Keratinocyte (primary cell): ENCODE measurements at regions not wholly inside any gene's neighbourhood (a gene's known extent, or its start where the extent isn't known, plus 50 kb on each side); places are given as distances from the start of the nearest gene placed in this dataset.

Experiments
- DNase-seq: peaks from one replicate; pipeline ENCODE4 v3.0.0-alpha.2; 2011; ENCODE audit warnings: low read depth, missing footprints, low spot score
- FAIRE-seq: peaks from 2 replicates; lab custom pipeline; 2011; peaks lifted over from hg19 to GRCh38; lab: Jason Lieb, UNC
- H2AFZ ChIP-seq: 2 replicates; pipeline ENCODE4 v1.6.0; 2012; ENCODE audit warnings: low read length, control low read depth, inconsistent platforms; ENCODE audit not compliant: control insufficient read depth
- H3K27ac ChIP-seq: 2 replicates; pipeline ENCODE4 v1.5.1; 2011; ENCODE audit warnings: low read length; ENCODE audit not compliant: control insufficient read depth, insufficient read depth
- H3K27me3 ChIP-seq: 3 replicates; pipeline ENCODE4 v1.6.0; 2011; ENCODE audit warnings: low read length; ENCODE audit not compliant: control insufficient read depth, insufficient read depth; ENCODE audit errors: extremely low read depth
- H3K36me3 ChIP-seq, 2 experiments: 2 replicates in 1 of 2; 3 replicates in 1 of 2; pipeline ENCODE4 v1.5.1; 2011; ENCODE audit warnings: low read length in 2 of 2, mild to moderate bottlenecking in 1 of 2; ENCODE audit not compliant: control insufficient read depth in 2 of 2, insufficient read depth in 2 of 2; ENCODE audit errors: extremely low read depth in 1 of 2
- H3K4me1 ChIP-seq: 3 replicates; pipeline ENCODE4 v1.5.1; 2011; ENCODE audit warnings: low read length; ENCODE audit not compliant: control insufficient read depth, insufficient read depth; ENCODE audit errors: extremely low read depth
- H3K4me2 ChIP-seq: 3 replicates; pipeline ENCODE4 v1.6.0; 2011; ENCODE audit warnings: low read depth, low read length; ENCODE audit not compliant: control insufficient read depth, insufficient read depth; ENCODE audit errors: extremely low read depth
- H3K4me3 ChIP-seq, 3 experiments: fragments of 200-600 bp in 1 of 3; sonication (generic) in 1 of 3; 2 replicates in 2 of 3; 3 replicates in 1 of 3; pipeline ENCODE4 v1.5.1; 2011 to 2016; ENCODE audit warnings: low read length in 3 of 3, mild to moderate bottlenecking in 3 of 3, control low read depth in 2 of 3, inconsistent platforms in 1 of 3, low read depth in 1 of 3, mixed read lengths in 1 of 3, mixed run types in 1 of 3, moderate library complexity in 1 of 3; ENCODE audit not compliant: control insufficient read depth in 2 of 3, insufficient read depth in 2 of 3; ENCODE audit errors: extremely low read depth in 1 of 3
- H3K79me2 ChIP-seq: 2 replicates; pipeline ENCODE4 v1.6.0; 2012; ENCODE audit warnings: low read length; ENCODE audit not compliant: control insufficient read depth, insufficient read depth
- H3K9ac ChIP-seq: 3 replicates; pipeline ENCODE4 v1.6.0; 2011; ENCODE audit warnings: low read length; ENCODE audit not compliant: control insufficient read depth, insufficient read depth; ENCODE audit errors: extremely low read depth
- H3K9me1 ChIP-seq: 3 replicates; pipeline ENCODE4 v1.6.0; 2011; ENCODE audit warnings: low read length; ENCODE audit not compliant: control insufficient read depth, insufficient read depth; ENCODE audit errors: extremely low read depth
- H3K9me3 ChIP-seq: 2 replicates; pipeline ENCODE4 v1.5.1; 2012; ENCODE audit warnings: low read depth, low read length; ENCODE audit not compliant: control insufficient read depth
- H4K20me1 ChIP-seq: 3 replicates; pipeline ENCODE4 v1.6.0; 2011; ENCODE audit warnings: low read length; ENCODE audit not compliant: control insufficient read depth, insufficient read depth; ENCODE audit errors: extremely low read depth
- EZH2 ChIP-seq: IDR thresholded peaks from one replicate; pipeline ENCODE4 v1.6.1; 2012; ENCODE audit warnings: inconsistent platforms, mild to moderate bottlenecking, low read length, moderate library complexity
- dilution Hi-C: fragments of 300-500 bp; cut with MboI; formaldehyde crosslinking; loops from one replicate; pipeline ENCODE4 v1.7.0; 2020; ENCODE audit warnings: low sequenced_read_pairs; ENCODE audit not compliant: extremely low pct_ligation_motif_present
- TF ChIP-seq, protein P1 (sequence below), 3 experiments: IDR thresholded peaks in 1 of 3; conservative IDR thresholded peaks in 1 of 3; optimal IDR thresholded peaks in 1 of 3; 2 replicates in 2 of 3; 3 replicates in 1 of 3; pipeline versions ENCODE3 to v1.5.1; 2011; ENCODE audit warnings: low read length in 3 of 3, mild to moderate bottlenecking in 3 of 3, moderate library complexity in 2 of 3, control low read depth in 1 of 3, inconsistent platforms in 1 of 3; ENCODE audit not compliant: insufficient read depth in 2 of 3; ENCODE audit errors: extremely low read depth in 1 of 3

DNA sequence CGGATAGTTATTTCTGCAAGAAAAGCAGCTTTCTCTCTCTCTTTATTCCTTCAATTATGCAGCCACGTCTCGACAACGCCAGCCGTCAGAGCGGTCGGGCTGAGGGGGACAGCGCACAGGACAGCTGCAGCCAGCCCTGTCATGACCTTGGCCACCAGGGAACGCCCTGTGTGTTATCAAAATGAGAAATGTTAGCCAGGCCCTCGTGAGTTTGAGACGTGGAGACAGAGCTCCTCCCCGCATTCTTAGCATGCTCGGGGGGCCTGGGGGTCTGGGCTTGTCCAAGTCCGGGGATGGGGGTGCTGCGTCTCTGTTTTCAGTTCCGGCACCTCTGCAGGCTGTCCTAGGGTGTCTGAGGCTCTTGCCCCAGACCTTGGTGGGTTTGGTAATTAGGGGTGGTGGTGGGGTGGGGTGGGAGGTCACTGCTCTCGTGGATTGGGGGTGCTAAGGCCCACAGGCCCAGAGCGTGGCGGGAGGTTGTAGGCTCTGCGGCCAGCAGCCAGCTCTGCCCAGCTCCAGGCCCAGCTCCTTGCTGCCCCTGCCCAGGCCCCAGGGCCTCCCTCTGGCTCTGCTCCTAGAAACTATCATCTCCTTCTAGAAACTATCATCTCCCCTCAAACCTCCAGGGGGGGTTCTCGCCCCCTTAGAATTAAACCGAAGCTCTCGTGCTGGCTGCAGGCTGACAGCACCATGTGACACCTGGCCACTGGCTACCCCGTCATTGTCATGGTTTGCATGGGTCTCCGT is 54.3 kb upstream of the GATA5 start:
- Histone ChIP-seq H3K79me2 (no peaks in the 10 kb centered on the region), H3K27me3 (peaks cover 26% of the 10 kb centered on the region), H3K9me1 (no peaks in the 10 kb centered on the region), H3K27ac (no peak overlapping the region), H3K36me3 (no peaks in the 10 kb centered on the region), H3K9me3 (no peaks in the 10 kb centered on the region), H4K20me1 (no peaks in the 10 kb centered on the region), H3K4me2 (no peak overlapping the region), H3K4me3 (no peak overlapping the region), H2AFZ (no peak overlapping the region), H3K9ac (no peak overlapping the region), H3K4me1 (no peaks in the 10 kb centered on the region)
- dilution Hi-C loops = loop anchor here (25.0 kb wide), 1 partner anchor 93 kb away; the partner anchor contains the start of gene RBBP8NL
- FAIRE-seq (no peak), DNase-seq (no peak)
- TF ChIP-seq EZH2 = no peak
- TF ChIP-seq, protein P1, sequence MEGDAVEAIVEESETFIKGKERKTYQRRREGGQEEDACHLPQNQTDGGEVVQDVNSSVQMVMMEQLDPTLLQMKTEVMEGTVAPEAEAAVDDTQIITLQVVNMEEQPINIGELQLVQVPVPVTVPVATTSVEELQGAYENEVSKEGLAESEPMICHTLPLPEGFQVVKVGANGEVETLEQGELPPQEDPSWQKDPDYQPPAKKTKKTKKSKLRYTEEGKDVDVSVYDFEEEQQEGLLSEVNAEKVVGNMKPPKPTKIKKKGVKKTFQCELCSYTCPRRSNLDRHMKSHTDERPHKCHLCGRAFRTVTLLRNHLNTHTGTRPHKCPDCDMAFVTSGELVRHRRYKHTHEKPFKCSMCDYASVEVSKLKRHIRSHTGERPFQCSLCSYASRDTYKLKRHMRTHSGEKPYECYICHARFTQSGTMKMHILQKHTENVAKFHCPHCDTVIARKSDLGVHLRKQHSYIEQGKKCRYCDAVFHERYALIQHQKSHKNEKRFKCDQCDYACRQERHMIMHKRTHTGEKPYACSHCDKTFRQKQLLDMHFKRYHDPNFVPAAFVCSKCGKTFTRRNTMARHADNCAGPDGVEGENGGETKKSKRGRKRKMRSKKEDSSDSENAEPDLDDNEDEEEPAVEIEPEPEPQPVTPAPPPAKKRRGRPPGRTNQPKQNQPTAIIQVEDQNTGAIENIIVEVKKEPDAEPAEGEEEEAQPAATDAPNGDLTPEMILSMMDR (optimal IDR thresholded peaks at IDR 0.05 in 1 of 3, IDR thresholded peaks at IDR 0.05 in 1 of 3, conservative IDR thresholded peaks at IDR 0.05 in 1 of 3; ENCODE audit: extremely low read depth in 1 of 3, insufficient read depth in 2 of 3, low read length in 3 of 3) = no peak

DNA sequence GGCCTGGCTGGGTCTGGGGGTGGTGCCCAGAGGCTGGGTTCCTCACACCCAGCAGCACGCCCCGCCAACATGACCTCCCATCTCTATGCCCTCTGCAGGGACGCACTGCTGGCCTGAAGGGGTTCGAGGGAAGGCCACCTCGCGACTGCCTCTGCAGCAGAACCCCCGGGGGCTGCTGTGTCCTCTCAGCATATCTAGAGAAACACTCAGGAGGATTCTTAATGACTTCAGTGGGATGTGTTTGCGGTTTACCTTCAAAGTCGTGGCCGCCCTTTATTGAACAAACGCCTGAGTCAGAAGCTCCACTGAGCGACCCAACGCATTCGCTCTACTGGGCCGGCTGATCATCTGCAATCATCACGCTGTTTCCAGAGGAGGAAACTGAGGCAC is 54.8 kb upstream of the GATA5 start:
- H3K4me3 ChIP-seq = no peak overlapping the region
- H3K4me1 ChIP-seq = no peaks in the 10 kb centered on the region
- H3K36me3 ChIP-seq = no peaks in the 10 kb centered on the region
- dilution Hi-C loops = loop anchor here (25.0 kb wide), 1 partner anchor 93 kb away; the partner anchor contains the start of gene RBBP8NL
- no peaks in the 10 kb centered on the region for H4K20me1 ChIP-seq
- no peak overlapping the region for H2AFZ ChIP-seq
- H3K9ac ChIP-seq = no peak overlapping the region
- TF ChIP-seq, protein P1 (optimal IDR thresholded peaks at IDR 0.05 in 1 of 3, IDR thresholded peaks at IDR 0.05 in 1 of 3, conservative IDR thresholded peaks at IDR 0.05 in 1 of 3; ENCODE audit: extremely low read depth in 1 of 3, insufficient read depth in 2 of 3, low read length in 3 of 3) = no peak
- TF ChIP-seq EZH2 = no peak
- FAIRE-seq (no peak), DNase-seq (no peak)
- no peak overlapping the region for H3K27ac ChIP-seq
- no peaks in the 10 kb centered on the region for H3K9me1 ChIP-seq
- no peaks in the 10 kb centered on the region for H3K79me2 ChIP-seq
- H3K27me3 ChIP-seq = peaks cover 26% of the 10 kb centered on the region
- no peak overlapping the region for H3K4me2 ChIP-seq
- no peaks in the 10 kb centered on the region for H3K9me3 ChIP-seq
